WI38 (cell line): ENCODE measurements at regions not wholly inside any gene's neighbourhood (a gene's known extent, or its start where the extent isn't known, plus 50 kb on each side); places are given as distances from the start of the nearest gene placed in this dataset.

Experiments
- H3K4me3 ChIP-seq: 2 replicates; pipeline ENCODE4 v1.5.1; 2011; ENCODE audit warnings: low read depth, mild to moderate bottlenecking, control low read depth, low read length
- CTCF ChIP-seq: IDR thresholded peaks from 2 replicates; pipeline ENCODE4 v1.5.1; 2012; ENCODE audit warnings: low read depth, mild to moderate bottlenecking, control low read depth, low read length

GRCh38 chr16:51853586-51853985 lies 693.4 kb downstream of the TOX3 start:
- TF ChIP-seq CTCF: no peak
- no peak overlapping the region for H3K4me3 ChIP-seq

GRCh38 chr16:51852892-51853291 lies 694.1 kb downstream of the TOX3 start:
- TF ChIP-seq CTCF: no peak
- H3K4me3 ChIP-seq: no peak overlapping the region

GRCh38 chr16:51851111-51851510 lies 695.8 kb downstream of the TOX3 start:
- no peak for TF ChIP-seq CTCF
- H3K4me3 ChIP-seq: no peak overlapping the region

- no peak for TF ChIP-seq CTCF
- no peak overlapping the region for H3K4me3 ChIP-seq
Measured at GRCh38 chr16:51849715-51850114, 697.2 kb downstream of the TOX3 start.

GRCh38 chr16:51845586-51846305 lies 694.7 kb upstream of the SALL1 start:
- no peak for TF ChIP-seq CTCF
- H3K4me3 ChIP-seq: no peak overlapping the region

- H3K4me3 ChIP-seq: no peak overlapping the region
- TF ChIP-seq CTCF: no peak
Measured at GRCh38 chr16:51839727-51840462, 688.8 kb upstream of the SALL1 start.

GRCh38 chr16:51834794-51835193 lies 683.7 kb upstream of the SALL1 start:
- no peak overlapping the region for H3K4me3 ChIP-seq

More at GRCh38 chr16:51834794-51835193, 683.7 kb upstream of the SALL1 start:
- TF ChIP-seq CTCF: no peak
